ENCODE measurements at regions not wholly inside any gene's neighbourhood (a gene's known extent, or its start where the extent isn't known, plus 50 kb on each side); places are given as distances from the start of the nearest gene placed in this dataset.

DNA sequence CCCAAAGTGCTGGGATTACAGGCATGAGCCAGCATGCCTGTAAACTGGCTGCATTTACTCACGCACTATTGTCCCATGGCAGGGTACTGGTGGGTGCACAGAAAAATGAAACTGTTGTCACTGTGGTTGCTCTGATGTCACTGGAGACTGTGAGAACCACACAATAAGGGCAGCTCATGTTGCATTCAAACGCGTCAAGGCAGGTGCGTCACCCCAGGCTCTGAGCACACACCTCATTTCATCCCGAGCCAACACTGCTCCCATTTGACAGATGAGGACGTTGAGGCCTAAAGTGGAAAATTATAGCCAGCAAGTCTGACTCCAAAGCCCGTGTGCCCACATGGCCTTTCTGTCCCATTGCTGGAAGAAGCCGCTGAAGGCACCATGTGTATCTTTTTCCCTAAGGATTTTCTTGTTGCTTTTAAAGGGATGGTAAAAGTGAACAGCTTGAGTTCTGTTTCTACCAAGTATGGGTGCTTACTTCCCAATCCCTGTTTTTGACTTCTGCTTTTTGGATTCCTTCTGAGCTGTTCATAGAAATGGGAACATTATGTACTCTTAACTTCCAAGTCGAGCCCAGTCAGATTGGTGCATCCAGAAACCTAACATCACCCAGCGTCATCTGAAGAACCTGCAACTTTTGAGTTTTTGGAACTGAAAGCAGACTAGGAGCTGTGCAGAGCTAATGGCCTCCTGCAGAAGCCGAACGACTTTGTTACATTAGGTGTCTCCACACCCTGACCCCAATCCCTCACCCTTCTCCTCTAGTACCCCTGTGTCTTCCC, 60.1 kb upstream of the CARD11 start:
- TF ChIP-seq, protein P1, sequence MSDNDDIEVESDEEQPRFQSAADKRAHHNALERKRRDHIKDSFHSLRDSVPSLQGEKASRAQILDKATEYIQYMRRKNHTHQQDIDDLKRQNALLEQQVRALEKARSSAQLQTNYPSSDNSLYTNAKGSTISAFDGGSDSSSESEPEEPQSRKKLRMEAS (IDR thresholded peaks at IDR 0.05), result no peak
- TF ChIP-seq, protein P2, sequence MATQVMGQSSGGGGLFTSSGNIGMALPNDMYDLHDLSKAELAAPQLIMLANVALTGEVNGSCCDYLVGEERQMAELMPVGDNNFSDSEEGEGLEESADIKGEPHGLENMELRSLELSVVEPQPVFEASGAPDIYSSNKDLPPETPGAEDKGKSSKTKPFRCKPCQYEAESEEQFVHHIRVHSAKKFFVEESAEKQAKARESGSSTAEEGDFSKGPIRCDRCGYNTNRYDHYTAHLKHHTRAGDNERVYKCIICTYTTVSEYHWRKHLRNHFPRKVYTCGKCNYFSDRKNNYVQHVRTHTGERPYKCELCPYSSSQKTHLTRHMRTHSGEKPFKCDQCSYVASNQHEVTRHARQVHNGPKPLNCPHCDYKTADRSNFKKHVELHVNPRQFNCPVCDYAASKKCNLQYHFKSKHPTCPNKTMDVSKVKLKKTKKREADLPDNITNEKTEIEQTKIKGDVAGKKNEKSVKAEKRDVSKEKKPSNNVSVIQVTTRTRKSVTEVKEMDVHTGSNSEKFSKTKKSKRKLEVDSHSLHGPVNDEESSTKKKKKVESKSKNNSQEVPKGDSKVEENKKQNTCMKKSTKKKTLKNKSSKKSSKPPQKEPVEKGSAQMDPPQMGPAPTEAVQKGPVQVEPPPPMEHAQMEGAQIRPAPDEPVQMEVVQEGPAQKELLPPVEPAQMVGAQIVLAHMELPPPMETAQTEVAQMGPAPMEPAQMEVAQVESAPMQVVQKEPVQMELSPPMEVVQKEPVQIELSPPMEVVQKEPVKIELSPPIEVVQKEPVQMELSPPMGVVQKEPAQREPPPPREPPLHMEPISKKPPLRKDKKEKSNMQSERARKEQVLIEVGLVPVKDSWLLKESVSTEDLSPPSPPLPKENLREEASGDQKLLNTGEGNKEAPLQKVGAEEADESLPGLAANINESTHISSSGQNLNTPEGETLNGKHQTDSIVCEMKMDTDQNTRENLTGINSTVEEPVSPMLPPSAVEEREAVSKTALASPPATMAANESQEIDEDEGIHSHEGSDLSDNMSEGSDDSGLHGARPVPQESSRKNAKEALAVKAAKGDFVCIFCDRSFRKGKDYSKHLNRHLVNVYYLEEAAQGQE (IDR thresholded peaks at IDR 0.05; ENCODE audit: low read depth), result no peak
- TF ChIP-seq EP300 (IDR thresholded peaks at IDR 0.05; ENCODE audit: borderline replicate concordance) (no peak), CEBPB (IDR thresholded peaks at IDR 0.05) (no peak), TAF1 (IDR thresholded peaks at IDR 0.05; ENCODE audit: low read depth) (no peak), EGR1 (IDR thresholded peaks at IDR 0.05) (no peak), TEAD4 (IDR thresholded peaks at IDR 0.05) (no peak), NFIC (IDR thresholded peaks at IDR 0.05) (no peak), FOXM1 (IDR thresholded peaks at IDR 0.05; ENCODE audit: borderline replicate concordance, low read depth) (no peak), ZBTB7A (IDR thresholded peaks at IDR 0.05; ENCODE audit: low read depth) (no peak), CREB1 (IDR thresholded peaks at IDR 0.05; ENCODE audit: low read depth) (no peak), TCF12 (IDR thresholded peaks at IDR 0.05; ENCODE audit: low read depth) (no peak), RAD21 (IDR thresholded peaks at IDR 0.05; ENCODE audit: low read depth) (no peak), YY1 (IDR thresholded peaks at IDR 0.05; ENCODE audit: low read depth) (no peak)
- TF ChIP-seq, protein P3, sequence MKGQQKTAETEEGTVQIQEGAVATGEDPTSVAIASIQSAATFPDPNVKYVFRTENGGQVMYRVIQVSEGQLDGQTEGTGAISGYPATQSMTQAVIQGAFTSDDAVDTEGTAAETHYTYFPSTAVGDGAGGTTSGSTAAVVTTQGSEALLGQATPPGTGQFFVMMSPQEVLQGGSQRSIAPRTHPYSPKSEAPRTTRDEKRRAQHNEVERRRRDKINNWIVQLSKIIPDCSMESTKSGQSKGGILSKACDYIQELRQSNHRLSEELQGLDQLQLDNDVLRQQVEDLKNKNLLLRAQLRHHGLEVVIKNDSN (IDR thresholded peaks at IDR 0.05), result no peak

DNA sequence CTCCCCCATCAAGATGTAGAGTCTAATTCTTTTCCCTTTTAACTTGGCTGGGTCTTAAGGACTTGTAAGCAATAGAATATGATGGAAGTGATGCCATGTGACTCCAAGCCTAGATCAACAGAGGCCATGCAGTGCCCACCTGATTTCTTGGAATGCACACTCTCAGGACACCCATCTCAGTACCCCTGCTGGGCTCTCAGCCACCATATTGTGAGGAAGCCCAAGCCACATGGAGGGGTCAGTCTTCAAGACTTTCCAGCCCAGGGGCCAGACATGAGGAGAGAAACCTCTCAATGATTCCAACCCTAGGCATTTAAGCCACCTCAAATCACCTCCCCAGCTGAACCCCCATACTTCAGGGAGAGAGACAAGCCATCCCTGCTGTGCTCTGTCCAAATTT, 62.2 kb upstream of the CARD11 start:
- TF ChIP-seq TCF12 (IDR thresholded peaks at IDR 0.05; ENCODE audit: low read depth) (no peak), YY1 (IDR thresholded peaks at IDR 0.05; ENCODE audit: low read depth) (no peak)
- TF ChIP-seq, protein P2 (IDR thresholded peaks at IDR 0.05; ENCODE audit: low read depth), result no peak
- TF ChIP-seq, protein P3 (IDR thresholded peaks at IDR 0.05), result no peak
- TF ChIP-seq, protein P1 (IDR thresholded peaks at IDR 0.05), result no peak

DNA sequence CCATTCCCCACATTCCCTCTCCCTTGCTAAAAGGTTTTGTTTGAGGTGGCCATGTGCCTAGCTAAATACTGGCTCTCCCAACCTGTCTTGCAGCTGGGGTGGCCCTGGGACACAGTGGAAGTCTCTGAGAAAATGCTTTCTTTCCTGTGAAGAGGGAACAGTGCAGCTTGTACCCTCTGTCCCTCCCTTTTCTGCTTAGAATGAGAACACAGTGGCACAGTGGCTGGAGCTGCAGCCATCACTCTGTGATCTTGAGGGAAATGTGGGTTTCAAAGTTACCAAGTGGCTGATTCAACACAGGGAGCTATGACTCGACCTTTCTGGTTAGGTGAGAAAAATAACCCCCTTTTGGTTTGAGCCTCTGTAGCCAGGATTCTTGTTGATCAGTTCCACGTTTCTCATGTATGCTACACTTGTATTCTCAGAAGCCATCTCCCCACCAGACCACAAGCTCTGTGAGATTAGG, 62.7 kb upstream of the CARD11 start:
- TF ChIP-seq TCF12 (IDR thresholded peaks at IDR 0.05; ENCODE audit: low read depth) (no peak), EP300 (IDR thresholded peaks at IDR 0.05; ENCODE audit: borderline replicate concordance) (no peak), TAF1 (IDR thresholded peaks at IDR 0.05; ENCODE audit: low read depth) (no peak), CREB1 (IDR thresholded peaks at IDR 0.05; ENCODE audit: low read depth) (no peak), ZBTB7A (IDR thresholded peaks at IDR 0.05; ENCODE audit: low read depth) (no peak), YY1 (IDR thresholded peaks at IDR 0.05; ENCODE audit: low read depth) (no peak), EGR1 (IDR thresholded peaks at IDR 0.05) (no peak), FOXM1 (IDR thresholded peaks at IDR 0.05; ENCODE audit: borderline replicate concordance, low read depth) (no peak), TEAD4 (IDR thresholded peaks at IDR 0.05) (no peak), RAD21 (IDR thresholded peaks at IDR 0.05; ENCODE audit: low read depth) (no peak)
- TF ChIP-seq, protein P1 (IDR thresholded peaks at IDR 0.05), result no peak
- TF ChIP-seq, protein P2 (IDR thresholded peaks at IDR 0.05; ENCODE audit: low read depth), result no peak

DNA sequence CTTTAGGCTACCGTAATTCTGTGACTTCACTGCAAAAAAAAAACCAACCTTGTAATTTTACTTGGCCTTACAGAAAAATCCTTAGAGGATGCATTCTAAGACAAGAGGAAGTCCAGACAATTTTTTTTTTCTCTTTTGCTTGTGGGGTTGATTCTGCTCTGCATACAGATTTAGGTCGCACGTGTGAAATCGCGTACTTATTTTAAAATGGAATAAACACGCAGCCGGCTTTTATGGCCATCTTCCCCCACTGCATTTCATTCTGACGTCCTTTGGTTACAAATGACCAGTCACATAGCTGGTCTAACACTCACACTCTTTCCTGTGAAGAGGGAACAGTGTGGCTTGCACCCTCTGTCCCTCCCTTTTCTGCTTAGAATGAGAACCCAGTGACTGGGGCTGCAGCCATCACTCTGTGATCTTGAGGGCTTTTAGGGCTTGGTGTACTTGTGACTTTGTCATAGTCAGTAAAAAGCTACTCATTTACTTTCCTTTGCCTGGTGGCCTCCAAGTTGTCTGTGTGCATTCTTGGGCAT, 63.6 kb upstream of the CARD11 start:
- TF ChIP-seq RAD21 (IDR thresholded peaks at IDR 0.05; ENCODE audit: low read depth), result no peak
- TF ChIP-seq EGR1 (IDR thresholded peaks at IDR 0.05), result no peak
- no peak for TF ChIP-seq EP300 (IDR thresholded peaks at IDR 0.05; ENCODE audit: borderline replicate concordance)
- TF ChIP-seq FOXM1 (IDR thresholded peaks at IDR 0.05; ENCODE audit: borderline replicate concordance, low read depth), result no peak
- TF ChIP-seq, protein P2 (IDR thresholded peaks at IDR 0.05; ENCODE audit: low read depth), result no peak
- TF ChIP-seq CREB1 (IDR thresholded peaks at IDR 0.05; ENCODE audit: low read depth), result no peak
- no peak for TF ChIP-seq ZBTB7A (IDR thresholded peaks at IDR 0.05; ENCODE audit: low read depth)
- TF ChIP-seq TEAD4 (IDR thresholded peaks at IDR 0.05), result no peak
- no peak for TF ChIP-seq NFIC (IDR thresholded peaks at IDR 0.05)
- TF ChIP-seq TAF1 (IDR thresholded peaks at IDR 0.05; ENCODE audit: low read depth), result no peak
